ENCODE measurements at regions not wholly inside any gene's neighbourhood (a gene's known extent, or its start where the extent isn't known, plus 50 kb on each side); places are given as distances from the start of the nearest gene placed in this dataset.

GRCh38 chr7:85950871-85951270 lies 692.8 kb upstream of the GRM3 start:
- Histone ChIP-seq H3K27me3 (no peaks in the 10 kb centered on the region), H3K9me3 (peaks cover 0 to 29% (median 4%) of the 10 kb centered on the region in 3 donors), H3K4me1 (no peaks in the 10 kb centered on the region), H3K27ac (no peak overlapping the region), H3K36me3 (no peaks in the 10 kb centered on the region), H3K4me3 (no peak overlapping the region)
- no peak for DNase-seq
- WGBS, 2 donors = 52 to 58% methylated on average over 1 of the region's 1 CpG
- TF ChIP-seq POLR2A (IDR thresholded peaks at IDR 0.05) (no peak), CTCF (IDR thresholded peaks at IDR 0.05) (no peak)
- intact Hi-C loops (cut with DNase I) = no loop called here

- DNase-seq = no peak
- Histone ChIP-seq H3K36me3 (no peaks in the 10 kb centered on the region), H3K9me3 (peaks cover 0 to 29% (median 4%) of the 10 kb centered on the region in 3 donors), H3K27ac (no peak overlapping the region), H3K4me3 (no peak overlapping the region), H3K4me1 (no peaks in the 10 kb centered on the region), H3K27me3 (no peaks in the 10 kb centered on the region)
- intact Hi-C loops (cut with DNase I) = no loop called here
- no peak for TF ChIP-seq POLR2A (IDR thresholded peaks at IDR 0.05)
- TF ChIP-seq CTCF (IDR thresholded peaks at IDR 0.05) = no peak
- 74 to 75% methylated on average over 3 of the region's 3 CpGs for WGBS, 2 donors
Measured at GRCh38 chr7:85950418-85950817, 693.3 kb upstream of the GRM3 start.

- Histone ChIP-seq H3K36me3 (no peaks in the 10 kb centered on the region), H3K27ac (no peak overlapping the region), H3K4me3 (no peak overlapping the region), H3K9me3 (peaks cover 0 to 29% (median 4%) of the 10 kb centered on the region in 3 donors), H3K4me1 (no peaks in the 10 kb centered on the region), H3K27me3 (no peaks in the 10 kb centered on the region)
- TF ChIP-seq CTCF (IDR thresholded peaks at IDR 0.05) (no peak), POLR2A (IDR thresholded peaks at IDR 0.05) (no peak)
- intact Hi-C loops (cut with DNase I) = no loop called here
- DNase-seq = no peak
Measured at GRCh38 chr7:85947767-85948166, 695.9 kb upstream of the GRM3 start.

GRCh38 chr7:85940798-85941197 lies 702.9 kb upstream of the GRM3 start:
- Histone ChIP-seq H3K27me3 (no peaks in the 10 kb centered on the region), H3K4me3 (no peak overlapping the region), H3K36me3 (no peaks in the 10 kb centered on the region), H3K9me3 (no peaks in the 10 kb centered on the region), H3K4me1 (no peaks in the 10 kb centered on the region), H3K27ac (no peak overlapping the region)
- intact Hi-C loops (cut with DNase I) = no loop called here
- TF ChIP-seq CTCF (IDR thresholded peaks at IDR 0.05) (no peak), POLR2A (IDR thresholded peaks at IDR 0.05) (no peak)
- DNase-seq = no peak
- WGBS, 2 donors = 22 to 58% methylated on average over 2 of the region's 2 CpGs

- intact Hi-C loops (cut with DNase I) = no loop called here
- no peak for DNase-seq
- Histone ChIP-seq H3K36me3 (no peaks in the 10 kb centered on the region), H3K4me3 (no peak overlapping the region), H3K4me1 (no peaks in the 10 kb centered on the region), H3K9me3 (peaks cover 0 to 13% (median 4%) of the 10 kb centered on the region in 3 donors), H3K27ac (no peak overlapping the region), H3K27me3 (no peaks in the 10 kb centered on the region)
- 19 to 23% methylated on average over 1 of the region's 1 CpG for WGBS, 2 donors
- TF ChIP-seq POLR2A (IDR thresholded peaks at IDR 0.05) (no peak), CTCF (IDR thresholded peaks at IDR 0.05) (no peak)
Measured at GRCh38 chr7:85931919-85932318, 711.8 kb upstream of the GRM3 start.

All from esophagus squamous epithelium (tissue), 5 donors.